ENCODE measurements at regions not wholly inside any gene's neighbourhood (a gene's known extent, or its start where the extent isn't known, plus 50 kb on each side); places are given as distances from the start of the nearest gene placed in this dataset.

GRCh38 chr1:189356206-189356605, 1121.5 kb downstream of the BRINP3 start:
- TF ChIP-seq CTCF (IDR thresholded peaks at IDR 0.05; ENCODE audit: low read length, missing control alignments): no peak
- DNase-seq (ENCODE audit: low read depth): no peak
- no peak overlapping the region for H3K4me3 ChIP-seq (replicated peaks; ENCODE audit: low read depth, low read length)

GRCh38 chr1:189357317-189357716, 1120.3 kb downstream of the BRINP3 start:
- TF ChIP-seq CTCF (IDR thresholded peaks at IDR 0.05; ENCODE audit: low read length, missing control alignments): no peak
- no peak overlapping the region for H3K4me3 ChIP-seq (replicated peaks; ENCODE audit: low read depth, low read length)
- no peak for DNase-seq (ENCODE audit: low read depth)

- no peak overlapping the region for H3K4me3 ChIP-seq (replicated peaks; ENCODE audit: low read depth, low read length)
- DNase-seq (ENCODE audit: low read depth): no peak
- no peak for TF ChIP-seq CTCF (IDR thresholded peaks at IDR 0.05; ENCODE audit: low read length, missing control alignments)
Measured at GRCh38 chr1:189369612-189370011, 1108.1 kb downstream of the BRINP3 start.

GRCh38 chr1:189374816-189375215, 1102.8 kb downstream of the BRINP3 start:
- no peak for DNase-seq (ENCODE audit: low read depth)
- H3K4me3 ChIP-seq (replicated peaks; ENCODE audit: low read depth, low read length): no peak overlapping the region
- no peak for TF ChIP-seq CTCF (IDR thresholded peaks at IDR 0.05; ENCODE audit: low read length, missing control alignments)

GRCh38 chr1:189405419-189405818, 1072.2 kb downstream of the BRINP3 start:
- no peak overlapping the region for H3K4me3 ChIP-seq (replicated peaks; ENCODE audit: low read depth, low read length)
- no peak for TF ChIP-seq CTCF (IDR thresholded peaks at IDR 0.05; ENCODE audit: low read length, missing control alignments)
- no peak for DNase-seq (ENCODE audit: low read depth)

- DNase-seq (ENCODE audit: low read depth): no peak
- no peak for TF ChIP-seq CTCF (IDR thresholded peaks at IDR 0.05; ENCODE audit: low read length, missing control alignments)
- H3K4me3 ChIP-seq (replicated peaks; ENCODE audit: low read depth, low read length): no peak overlapping the region
Measured at GRCh38 chr1:189409774-189410173, 1067.9 kb downstream of the BRINP3 start.

GRCh38 chr1:189424746-189425331, 1052.8 kb downstream of the BRINP3 start:
- H3K4me3 ChIP-seq (replicated peaks; ENCODE audit: low read depth, low read length): no peak overlapping the region
- no peak for TF ChIP-seq CTCF (IDR thresholded peaks at IDR 0.05; ENCODE audit: low read length, missing control alignments)
- no peak for DNase-seq (ENCODE audit: low read depth)
